Trophoblast cell (in vitro differentiated cells and primary cell): ENCODE measurements at regions not wholly inside any gene's neighbourhood (a gene's known extent, or its start where the extent isn't known, plus 50 kb on each side); places are given as distances from the start of the nearest gene placed in this dataset.
A peak's percentile ranks its signal among the peaks of the same experiment; 100 is the strongest.

Experiments
- DNase-seq, 2 donors: peaks; one replicate each; pipeline ENCODE4 v3.0.0-alpha.2; 2016
- H2AFZ ChIP-seq: 2 replicates; pipeline ENCODE4 v1.6.1; 2013; ENCODE audit warnings: low read length, moderate library complexity, mild to moderate bottlenecking; ENCODE audit not compliant: insufficient read depth, poor library complexity
- H2AK5ac ChIP-seq: 2 replicates; pipeline ENCODE4 v1.6.1; 2013; ENCODE audit warnings: mild to moderate bottlenecking, low read length
- H2BK120ac ChIP-seq: 2 replicates; pipeline ENCODE4 v1.6.1; 2013; ENCODE audit warnings: low read length, mild to moderate bottlenecking, moderate library complexity; ENCODE audit not compliant: insufficient read depth, poor library complexity
- H2BK12ac ChIP-seq: 2 replicates; pipeline ENCODE4 v1.6.1; 2013; ENCODE audit warnings: mild to moderate bottlenecking, low read length, moderate library complexity
- H2BK5ac ChIP-seq: 2 replicates; pipeline ENCODE4 v1.6.1; 2013; ENCODE audit warnings: low read length, low read depth, moderate library complexity, mild to moderate bottlenecking; ENCODE audit not compliant: poor library complexity
- H3K14ac ChIP-seq: 2 replicates; pipeline ENCODE4 v1.6.1; 2013; ENCODE audit warnings: mild to moderate bottlenecking, low read length
- H3K18ac ChIP-seq: 2 replicates; pipeline ENCODE4 v1.6.1; 2013; ENCODE audit warnings: mild to moderate bottlenecking, low read length
- H3K23ac ChIP-seq: 2 replicates; pipeline ENCODE4 v1.6.1; 2013; ENCODE audit warnings: low read length
- H3K27ac ChIP-seq: 2 replicates; pipeline ENCODE4 v1.5.1; 2013; ENCODE audit warnings: low read depth, mild to moderate bottlenecking, inconsistent platforms, low read length, moderate library complexity
- H3K27me3 ChIP-seq: 2 replicates; pipeline ENCODE4 v1.6.1; 2013; ENCODE audit warnings: inconsistent platforms, mild to moderate bottlenecking, low read length, moderate library complexity; ENCODE audit not compliant: insufficient read depth
- H3K36me3 ChIP-seq, 2 experiments: 1 replicate in 1 of 2; 2 replicates in 1 of 2; pipeline ENCODE4 v1.6.1; 2013; ENCODE audit warnings: low read length in 2 of 2, mild to moderate bottlenecking in 2 of 2, moderate library complexity in 1 of 2; ENCODE audit not compliant: insufficient read depth in 2 of 2, control insufficient read depth in 1 of 2
- H3K4ac ChIP-seq: 2 replicates; pipeline ENCODE4 v1.6.1; 2013; ENCODE audit warnings: low read depth, mild to moderate bottlenecking, low read length, moderate library complexity
- H3K4me1 ChIP-seq, 2 experiments: 1 replicate in 1 of 2; 2 replicates in 1 of 2; pipeline ENCODE4 v1.6.1; 2013; ENCODE audit warnings: low read length in 2 of 2, mild to moderate bottlenecking in 2 of 2, moderate library complexity in 1 of 2; ENCODE audit not compliant: insufficient read depth in 2 of 2, control insufficient read depth in 1 of 2
- H3K4me2 ChIP-seq: 2 replicates; pipeline ENCODE4 v1.6.1; 2013; ENCODE audit warnings: inconsistent platforms, mild to moderate bottlenecking, low read length, moderate library complexity
- H3K4me3 ChIP-seq: 2 replicates; pipeline ENCODE4 v1.5.1; 2013; ENCODE audit warnings: mild to moderate bottlenecking, low read depth, low read length, inconsistent platforms
- H3K79me1 ChIP-seq: one replicate; pipeline ENCODE4 v1.6.1; 2013; ENCODE audit warnings: low read length
- H3K79me2 ChIP-seq: 2 replicates; pipeline ENCODE4 v1.6.1; 2013; ENCODE audit warnings: low read length, mild to moderate bottlenecking; ENCODE audit not compliant: control insufficient read depth, insufficient read depth, poor library complexity
- H3K9ac ChIP-seq: 2 replicates; pipeline ENCODE4 v1.6.1; 2013; ENCODE audit warnings: mild to moderate bottlenecking, low read length
- H3K9me3 ChIP-seq: 2 replicates; pipeline ENCODE4 v1.6.1; 2013; ENCODE audit warnings: low read depth, mild to moderate bottlenecking, control low read depth, inconsistent platforms, low read length; ENCODE audit not compliant: insufficient read depth
- H4K12ac ChIP-seq: 2 replicates; pipeline ENCODE4 v1.6.1; 2013; ENCODE audit warnings: low read depth, mild to moderate bottlenecking, low read length, moderate library complexity
- H4K8ac ChIP-seq: 2 replicates; pipeline ENCODE4 v1.6.1; 2013; ENCODE audit warnings: low read depth, mild to moderate bottlenecking, low read length, moderate library complexity
- H4K91ac ChIP-seq: one replicate; pipeline ENCODE4 v1.6.1; 2013; ENCODE audit warnings: low read depth, mild to moderate bottlenecking, low read length, moderate library complexity
- WGBS: extraction: QIAGEN DNeasy Blood & Tissue Kit; methylation state at CpG from one replicate; pipeline ENCODE4 v1.1.7; 2013; ENCODE audit warnings: missing lambda C conversion rate; ENCODE audit not compliant: insufficient read length, insufficient coverage; ENCODE audit errors: extremely low coverage; 5-methylcytosine and 5-hydroxymethylcytosine counted together

DNA sequence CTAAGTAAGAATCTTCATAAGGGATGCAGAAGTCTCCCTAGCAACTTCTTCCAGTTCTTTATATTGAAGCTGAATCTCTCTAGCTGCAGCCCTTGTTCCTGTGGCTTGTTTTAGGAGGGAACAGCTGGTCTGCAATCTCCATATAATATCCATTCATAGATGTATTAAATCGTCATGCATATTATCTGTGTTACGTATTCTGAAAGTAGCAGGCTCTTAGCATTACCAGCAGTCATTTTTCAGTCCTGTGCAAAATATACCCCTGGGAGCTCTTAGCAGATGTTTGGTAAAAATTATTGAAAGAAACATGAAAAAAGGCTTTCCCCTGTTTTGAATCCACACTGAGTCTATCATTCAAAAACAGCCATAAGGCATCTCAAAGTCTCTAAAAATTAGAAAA is 385.3 kb downstream of the IRS1 start:
- no peak overlapping the region for H3K27ac ChIP-seq
- H4K91ac ChIP-seq, result no peak overlapping the region
- no peak overlapping the region for H2AK5ac ChIP-seq
- no peak overlapping the region for H3K9ac ChIP-seq
- no peaks in the 10 kb centered on the region for H3K9me3 ChIP-seq
- H3K36me3 ChIP-seq, result no peaks in the 10 kb centered on the region
- no peak overlapping the region for H4K8ac ChIP-seq
- no peak overlapping the region for H2AFZ ChIP-seq
- no peak overlapping the region for H4K12ac ChIP-seq
- H2BK12ac ChIP-seq, result no peak overlapping the region
- no peak overlapping the region for H3K4ac ChIP-seq
- no peak overlapping the region for H2BK120ac ChIP-seq
- no CpG with 5 or more reads among the region's 2 CpGs for WGBS
- no peak overlapping the region for H3K23ac ChIP-seq
- H2BK5ac ChIP-seq, result no peak overlapping the region
- H3K18ac ChIP-seq, result no peak overlapping the region
- no peak for DNase-seq
- no peak overlapping the region for H3K4me2 ChIP-seq
- peaks cover 4% of the 10 kb centered on the region for H3K79me1 ChIP-seq
- no peak overlapping the region for H3K14ac ChIP-seq
- H3K79me2 ChIP-seq, result no peaks in the 10 kb centered on the region
- H3K27me3 ChIP-seq, result no peaks in the 10 kb centered on the region
- peaks cover 2 to 4% of the 10 kb centered on the region in 2 experiments for H3K4me1 ChIP-seq
- H3K4me3 ChIP-seq, result no peak overlapping the region

DNA sequence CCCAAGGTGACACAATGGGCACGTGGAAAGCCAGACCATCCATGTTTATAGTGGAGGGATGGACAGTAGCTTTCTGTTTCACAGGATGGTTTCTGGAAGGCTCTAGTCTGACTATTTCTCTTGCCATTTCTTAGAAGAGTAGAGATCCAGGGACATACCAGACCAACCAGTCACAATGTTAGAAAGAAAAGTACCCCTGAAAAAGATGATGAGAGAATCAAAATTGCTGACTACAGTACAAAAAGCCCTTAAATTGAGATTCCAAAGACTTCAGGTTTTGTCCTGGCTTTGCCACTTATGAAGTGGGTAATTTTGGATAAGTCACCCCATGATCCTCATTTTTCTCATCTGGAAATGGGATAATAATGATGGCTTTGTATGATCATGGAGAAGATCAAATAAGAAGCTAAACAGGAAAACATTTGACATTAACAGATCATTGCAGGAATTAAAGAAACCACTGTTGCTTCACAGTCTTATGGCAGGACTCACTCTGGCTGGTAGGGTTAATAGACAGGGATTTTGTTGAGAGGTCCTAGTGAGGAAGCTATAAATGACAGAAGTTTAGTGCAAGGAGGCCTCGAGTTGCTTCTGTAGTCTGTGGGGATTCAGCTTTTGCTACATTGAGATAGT is 386.0 kb downstream of the IRS1 start:
- no peak overlapping the region for H4K8ac ChIP-seq
- H3K14ac ChIP-seq, result no peak overlapping the region
- H2AK5ac ChIP-seq, result no peak overlapping the region
- no peak for DNase-seq
- no peaks in the 10 kb centered on the region for H3K36me3 ChIP-seq
- H3K79me2 ChIP-seq, result no peaks in the 10 kb centered on the region
- no peak overlapping the region for H3K4ac ChIP-seq
- no peak overlapping the region for H4K91ac ChIP-seq
- WGBS, result no CpG with 5 or more reads among the region's 2 CpGs
- H3K27me3 ChIP-seq, result no peaks in the 10 kb centered on the region
- H3K9ac ChIP-seq, result no peak overlapping the region
- H3K4me3 ChIP-seq, result no peak overlapping the region
- H3K79me1 ChIP-seq, result peaks cover 4% of the 10 kb centered on the region
- H3K27ac ChIP-seq, result no peak overlapping the region
- no peak overlapping the region for H4K12ac ChIP-seq
- no peak overlapping the region for H3K23ac ChIP-seq
- no peak overlapping the region for H2BK5ac ChIP-seq
- no peak overlapping the region for H2BK12ac ChIP-seq
- H2BK120ac ChIP-seq, result no peak overlapping the region
- H3K4me1 ChIP-seq, result peaks cover 2 to 4% of the 10 kb centered on the region in 2 experiments
- no peak overlapping the region for H2AFZ ChIP-seq
- H3K4me2 ChIP-seq, result no peak overlapping the region
- H3K9me3 ChIP-seq, result no peaks in the 10 kb centered on the region
- no peak overlapping the region for H3K18ac ChIP-seq

- H3K36me3 ChIP-seq, result no peaks in the 10 kb centered on the region
- peak overlapping the region; percentile 78 for H3K27ac ChIP-seq
- no peaks in the 10 kb centered on the region for H3K9me3 ChIP-seq
- H3K27me3 ChIP-seq, result no peaks in the 10 kb centered on the region
- no peak overlapping the region for H3K4me3 ChIP-seq
- peak overlapping the region; percentile 83 for H2BK5ac ChIP-seq
- no peak overlapping the region for H3K4ac ChIP-seq
- H4K8ac ChIP-seq, result no peak overlapping the region
- WGBS, result no CpG with 5 or more reads among the region's 4 CpGs
- H3K18ac ChIP-seq, result no peak overlapping the region
- H3K23ac ChIP-seq, result no peak overlapping the region
- H3K14ac ChIP-seq, result no peak overlapping the region
- no peak overlapping the region for H4K91ac ChIP-seq
- DNase-seq, result peak; percentile 9 to 18
- no peaks in the 10 kb centered on the region for H3K79me2 ChIP-seq
- no peak overlapping the region for H2AK5ac ChIP-seq
- peaks cover 4% of the 10 kb centered on the region for H3K79me1 ChIP-seq
- H4K12ac ChIP-seq, result no peak overlapping the region
- H2BK12ac ChIP-seq, result no peak overlapping the region
- H3K4me2 ChIP-seq, result no peak overlapping the region
- no peak overlapping the region for H2AFZ ChIP-seq
- no peak overlapping the region for H3K9ac ChIP-seq
- H3K4me1 ChIP-seq, result peaks cover 2 to 4% of the 10 kb centered on the region in 2 experiments
- peak overlapping the region; percentile 73 for H2BK120ac ChIP-seq
Measured at GRCh38 chr2:226411727-226412360, 387.8 kb downstream of the IRS1 start.

DNA sequence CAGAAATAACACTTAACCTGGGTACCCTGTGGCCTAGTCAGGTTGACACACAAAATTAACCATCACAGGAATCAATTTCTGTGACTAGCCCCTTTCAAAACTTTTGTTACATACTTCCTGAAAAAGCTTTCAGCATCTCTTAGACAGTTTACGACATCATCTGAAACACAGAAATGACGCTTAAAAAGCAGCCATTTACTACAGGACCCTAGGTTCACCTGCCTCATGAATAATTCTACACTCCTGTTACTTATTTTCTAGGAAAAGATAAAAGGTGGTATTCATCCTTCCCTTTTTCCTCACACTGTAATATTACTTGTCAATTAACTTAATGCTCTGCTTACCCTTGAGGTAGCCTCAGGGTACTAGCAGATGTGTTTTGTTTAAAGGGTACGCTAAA is 388.4 kb downstream of the IRS1 start:
- Histone ChIP-seq H4K8ac (no peak overlapping the region), H3K79me1 (peaks cover 4% of the 10 kb centered on the region), H3K14ac (no peak overlapping the region), H3K79me2 (no peaks in the 10 kb centered on the region), H3K27ac (peak overlapping the region; percentile 37), H3K23ac (no peak overlapping the region), H3K4me3 (no peak overlapping the region), H3K27me3 (no peaks in the 10 kb centered on the region), H3K9me3 (no peaks in the 10 kb centered on the region), H3K9ac (no peak overlapping the region), H3K36me3 (no peaks in the 10 kb centered on the region), H2BK12ac (no peak overlapping the region), H3K4ac (no peak overlapping the region), H3K4me2 (no peak overlapping the region), H2BK120ac (no peak overlapping the region), H3K18ac (no peak overlapping the region), H4K12ac (no peak overlapping the region), H2BK5ac (no peak overlapping the region), H3K4me1 (peaks cover 2 to 4% of the 10 kb centered on the region in 2 experiments), H2AK5ac (no peak overlapping the region), H2AFZ (no peak overlapping the region), H4K91ac (no peak overlapping the region)
- no peak for DNase-seq
- WGBS, result no CpG with 5 or more reads among the region's 3 CpGs
